ENCODE measurements at regions not wholly inside any gene's neighbourhood (a gene's known extent, or its start where the extent isn't known, plus 50 kb on each side); places are given as distances from the start of the nearest gene placed in this dataset.

- no peaks in the 10 kb centered on the region for H3K36me3 ChIP-seq (ENCODE audit: insufficient read depth in 1 of 2, low read depth in 1 of 2)
- DNase-seq (no peak), ATAC-seq (no peak)
- intact Hi-C loops (cut with DNase I) = no loop called here
- no peak overlapping the region for H3K27ac ChIP-seq
- H3K4me1 ChIP-seq = no peaks in the 10 kb centered on the region
- peaks cover 0 to 23% (median 0%) of the 10 kb centered on the region in 3 donors for H3K27me3 ChIP-seq (ENCODE audit: insufficient read depth in 3 of 3, low read length in 2 of 3)
- 21 to 32% (median 25%) methylated on average over 4 to 5 of the region's 5 CpGs for WGBS, 3 donors
- H3K4me3 ChIP-seq = no peak overlapping the region
- no peaks in the 10 kb centered on the region for H3K9me3 ChIP-seq
- TF ChIP-seq CTCF (IDR thresholded peaks at IDR 0.05) = no peak
These were observed 194.6 kb upstream of the SDK2 start for GRCh38 chr17:73838815-73839214.

- Histone ChIP-seq H3K27ac (no peak overlapping the region), H3K9me3 (no peaks in the 10 kb centered on the region), H3K36me3 (ENCODE audit: insufficient read depth in 1 of 2, low read depth in 1 of 2) (no peaks in the 10 kb centered on the region), H3K27me3 (ENCODE audit: insufficient read depth in 3 of 3, low read length in 2 of 3) (peaks cover 0 to 10% (median 0%) of the 10 kb centered on the region in 3 donors), H3K4me3 (no peak overlapping the region), H3K4me1 (no peaks in the 10 kb centered on the region)
- ATAC-seq (no peak), DNase-seq (peak in 1 of 2 donors; percentile 7)
- no peak for TF ChIP-seq CTCF (IDR thresholded peaks at IDR 0.05)
- WGBS, 3 donors = 50 to 74% (median 67%) methylated on average over 1 of the region's 1 CpG
- intact Hi-C loops (cut with DNase I) = no loop called here
These were observed 196.6 kb upstream of the SDK2 start for GRCh38 chr17:73840829-73841228.

GRCh38 chr17:73841431-73842060, 197.3 kb upstream of the SDK2 start:
- 69 to 82% (median 70%) methylated on average over 3 of the region's 3 CpGs for WGBS, 3 donors
- peak; percentile 12 for TF ChIP-seq CTCF (IDR thresholded peaks at IDR 0.05)
- Histone ChIP-seq H3K9me3 (no peaks in the 10 kb centered on the region), H3K27me3 (ENCODE audit: insufficient read depth in 3 of 3, low read length in 2 of 3) (peaks cover 0 to 4% (median 0%) of the 10 kb centered on the region in 3 donors), H3K27ac (no peak overlapping the region), H3K4me1 (no peaks in the 10 kb centered on the region), H3K36me3 (ENCODE audit: insufficient read depth in 1 of 2, low read depth in 1 of 2) (no peaks in the 10 kb centered on the region), H3K4me3 (no peak overlapping the region)
- ATAC-seq (no peak), DNase-seq (peak in 1 of 2 donors; percentile 12)
- intact Hi-C loops (cut with DNase I) = no loop called here

- no peak overlapping the region for H3K4me3 ChIP-seq
- WGBS, 3 donors = 75 to 87% (median 77%) methylated on average over 12 of the region's 12 CpGs
- no peak for TF ChIP-seq CTCF (IDR thresholded peaks at IDR 0.05)
- no peak overlapping the region for H3K27ac ChIP-seq
- no peaks in the 10 kb centered on the region for H3K36me3 ChIP-seq (ENCODE audit: insufficient read depth in 1 of 2, low read depth in 1 of 2)
- H3K27me3 ChIP-seq (ENCODE audit: insufficient read depth in 3 of 3, low read length in 2 of 3) = peaks cover 0 to 5% (median 0%) of the 10 kb centered on the region in 3 donors
- DNase-seq (no peak), ATAC-seq (no peak)
- H3K9me3 ChIP-seq = no peaks in the 10 kb centered on the region
- intact Hi-C loops (cut with DNase I) = no loop called here
- H3K4me1 ChIP-seq = no peaks in the 10 kb centered on the region
These were observed 203.7 kb upstream of the SDK2 start for GRCh38 chr17:73847952-73848351.

GRCh38 chr17:73850426-73850825, 206.2 kb upstream of the SDK2 start:
- ATAC-seq (no peak), DNase-seq (no peak)
- Histone ChIP-seq H3K4me3 (no peak overlapping the region), H3K36me3 (ENCODE audit: insufficient read depth in 1 of 2, low read depth in 1 of 2) (no peaks in the 10 kb centered on the region), H3K27me3 (ENCODE audit: insufficient read depth in 3 of 3, low read length in 2 of 3) (peaks cover 0 to 5% (median 0%) of the 10 kb centered on the region in 3 donors), H3K9me3 (no peaks in the 10 kb centered on the region), H3K4me1 (no peaks in the 10 kb centered on the region), H3K27ac (no peak overlapping the region)
- no peak for TF ChIP-seq CTCF (IDR thresholded peaks at IDR 0.05)
- intact Hi-C loops (cut with DNase I) = no loop called here
- WGBS, 3 donors = 33 to 63% (median 50%) methylated on average over 3 of the region's 3 CpGs

All from psoas muscle (tissue), 7 donors.